Loucy (cell line): ENCODE measurements at regions not wholly inside any gene's neighbourhood (a gene's known extent, or its start where the extent isn't known, plus 50 kb on each side); places are given as distances from the start of the nearest gene placed in this dataset.

Experiments
- CTCF ChIP-seq: fragments of 200-600 bp; sonication (generic); conservative IDR thresholded peaks from 2 replicates; pipeline ENCODE4 v1.5.1; 2014; ENCODE audit warnings: mild to moderate bottlenecking, antibody characterized with exemption, low read length
- EZH2phosphoT487 ChIP-seq: fragments of 200-600 bp; IDR thresholded peaks from 2 replicates; pipeline ENCODE4 v1.6.1; 2018; ENCODE audit warnings: antibody characterized with exemption, mild to moderate bottlenecking, moderate library complexity, borderline replicate concordance

GRCh38 chr1:87669674-87670073 is 341.0 kb downstream of the LMO4 start:
- TF ChIP-seq CTCF (no peak), EZH2phosphoT487 (no peak)
